T47D (cell line): ENCODE measurements at regions not wholly inside any gene's neighbourhood (a gene's known extent, or its start where the extent isn't known, plus 50 kb on each side); places are given as distances from the start of the nearest gene placed in this dataset.

ENCODE experiments used
- DNase-seq, 2 experiments: peaks; one replicate each; pipeline versions ENCODE4 v3.0.0 to v3.0.0-alpha.2; 2011 to 2012; ENCODE audit warnings: low read depth in 1 of 2, low spot score in 1 of 2
- JUND ChIP-seq: IDR thresholded peaks from 2 replicates; pipeline ENCODE4 v1.6.1; 2012; ENCODE audit warnings: low read depth
- in situ Hi-C: cut with HindIII; loops from 2 replicates; pipeline ENCODE4 v1.10.0; 2016; ENCODE audit warnings: low sequenced_read_pairs, low pct_unique_long_range_greater_than_20kb

DNA sequence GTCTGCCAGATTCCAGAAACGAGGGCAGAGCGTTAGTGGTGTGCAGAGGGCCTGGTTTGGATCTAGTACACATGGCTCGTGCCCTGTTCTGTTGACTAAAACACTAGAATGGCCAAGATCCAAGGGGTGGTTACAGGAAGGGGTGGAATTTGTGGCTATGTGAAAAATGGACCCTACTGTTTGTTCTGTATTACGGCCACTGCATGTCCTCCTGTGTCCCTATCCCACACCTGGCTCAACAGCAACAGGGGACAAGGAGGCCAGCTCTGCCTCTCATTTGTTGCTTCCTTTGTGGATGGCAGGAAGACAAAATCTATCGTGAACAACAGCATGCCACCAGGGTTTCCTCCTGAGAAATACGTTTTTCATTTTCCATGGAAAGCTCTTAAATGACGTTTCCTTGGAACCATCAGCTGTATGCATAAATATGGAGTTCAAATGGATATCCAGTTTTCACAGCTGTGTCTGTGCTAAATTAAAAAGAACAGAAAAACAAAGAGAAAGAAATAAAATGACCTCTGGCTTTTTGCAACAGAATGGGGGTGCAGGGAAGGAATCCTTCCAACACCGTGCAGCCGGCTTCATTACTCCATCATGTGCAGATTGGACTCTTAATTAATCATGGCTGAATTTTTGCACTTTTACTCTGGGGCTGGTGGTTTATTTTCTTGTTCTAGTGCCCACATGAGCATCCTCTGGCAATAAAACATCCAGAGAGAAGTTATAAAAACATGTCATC is 318.9 kb downstream of the CXCL12 start:
- in situ Hi-C loops: no loop called here
- TF ChIP-seq JUND: no peak
- DNase-seq: no peak

DNA sequence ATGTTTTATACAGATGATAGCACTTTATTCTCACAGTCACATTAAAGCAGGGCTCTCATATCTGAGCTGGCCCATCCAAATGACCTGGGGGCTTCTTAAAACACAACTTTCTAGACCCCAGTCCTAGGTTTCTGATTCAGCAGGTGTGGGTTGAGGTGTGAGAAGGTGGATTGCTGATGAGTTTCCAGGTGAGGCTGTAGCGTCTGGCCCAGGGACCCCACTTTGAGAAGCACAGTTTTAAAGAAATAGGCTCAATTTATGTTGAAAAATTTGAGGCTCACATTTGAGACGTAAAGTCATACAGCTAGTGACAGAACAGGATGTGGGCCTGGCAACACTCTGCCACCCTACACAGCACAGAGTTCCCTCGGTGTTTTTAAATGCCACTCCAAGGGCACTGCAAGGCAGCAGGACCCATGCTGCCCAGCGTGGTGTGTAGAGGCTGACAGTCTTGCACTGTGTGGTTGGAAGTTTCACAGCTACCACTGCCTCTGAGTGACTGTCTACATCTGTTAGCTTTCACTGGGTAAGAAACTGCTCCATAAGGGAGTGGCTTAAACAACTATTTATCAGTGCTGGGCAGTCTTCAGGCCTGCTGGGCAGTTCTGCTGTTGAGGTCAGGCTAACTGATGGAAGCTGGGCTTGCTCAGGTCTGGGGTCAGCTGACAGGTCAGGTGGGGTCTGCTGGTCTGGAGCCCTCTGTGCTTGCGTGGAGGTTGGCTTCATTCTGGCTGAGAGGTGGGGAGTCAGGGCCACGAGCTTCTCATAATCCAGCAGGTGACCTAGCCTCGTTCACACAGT is 319.7 kb downstream of the CXCL12 start:
- in situ Hi-C loops: no loop called here
- DNase-seq: no peak
- TF ChIP-seq JUND: no peak

DNA sequence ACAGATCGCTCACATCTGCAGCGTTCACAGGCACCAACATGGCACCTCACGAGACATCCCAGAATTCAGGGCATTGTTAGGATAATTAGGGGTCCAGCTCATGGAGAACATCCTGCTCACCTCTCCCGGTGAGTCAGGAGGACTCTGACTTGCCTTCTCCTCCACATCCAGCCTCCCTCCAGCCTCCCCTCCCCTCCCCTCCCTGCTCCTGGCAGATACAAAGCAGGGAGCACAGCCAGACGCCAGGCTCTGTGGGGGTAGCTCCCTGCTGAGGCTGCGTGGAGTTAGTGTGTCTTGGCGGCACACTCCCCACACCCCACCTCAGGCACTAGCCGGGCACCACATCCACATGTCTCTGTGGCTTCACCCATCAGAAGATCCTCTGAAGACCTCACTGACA is 320.6 kb downstream of the CXCL12 start:
- DNase-seq: no peak
- in situ Hi-C loops: no loop called here
- TF ChIP-seq JUND: no peak

DNA sequence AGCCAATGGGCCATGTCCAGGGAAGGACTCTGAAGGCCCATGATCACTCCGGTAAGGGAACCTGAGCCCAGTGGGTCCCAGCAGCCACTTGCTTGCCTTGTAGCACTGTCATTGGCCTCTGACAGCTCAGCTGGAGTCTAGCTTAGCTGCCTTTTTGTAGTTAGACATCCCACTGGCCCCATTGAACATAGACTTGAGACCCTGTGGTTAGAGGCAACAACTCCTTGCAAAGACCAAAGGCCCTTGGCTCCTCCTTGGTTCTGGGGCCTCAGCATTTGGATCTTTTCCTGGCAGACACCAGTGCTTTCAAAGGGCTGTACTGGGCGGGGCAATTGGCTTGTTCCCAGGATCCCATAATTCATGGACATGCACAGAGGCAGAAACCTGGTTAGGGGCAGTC is 321.2 kb downstream of the CXCL12 start:
- no peak for TF ChIP-seq JUND
- in situ Hi-C loops: no loop called here
- DNase-seq: no peak

DNA sequence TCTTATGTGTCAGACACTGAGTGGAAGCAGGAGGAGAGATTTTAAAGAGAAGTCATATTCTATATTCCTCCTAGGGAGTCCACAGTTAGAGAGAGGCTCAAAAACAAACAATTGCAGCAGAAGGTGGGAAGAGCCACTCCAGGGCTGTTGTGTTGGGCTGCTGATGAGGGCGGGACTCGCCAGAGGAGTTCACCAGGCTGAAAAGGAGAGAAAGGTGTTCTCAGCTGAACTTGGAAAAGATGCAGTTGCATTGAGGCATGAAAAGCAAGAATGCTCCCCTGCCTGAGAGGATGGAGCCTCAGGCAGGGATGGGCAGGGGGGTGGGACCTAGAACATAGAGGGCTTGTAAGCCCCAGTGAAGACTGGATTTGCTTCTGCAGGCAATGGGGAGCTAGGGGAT is 324.2 kb downstream of the CXCL12 start:
- DNase-seq: no peak
- no peak for TF ChIP-seq JUND
- in situ Hi-C loops: no loop called here

DNA sequence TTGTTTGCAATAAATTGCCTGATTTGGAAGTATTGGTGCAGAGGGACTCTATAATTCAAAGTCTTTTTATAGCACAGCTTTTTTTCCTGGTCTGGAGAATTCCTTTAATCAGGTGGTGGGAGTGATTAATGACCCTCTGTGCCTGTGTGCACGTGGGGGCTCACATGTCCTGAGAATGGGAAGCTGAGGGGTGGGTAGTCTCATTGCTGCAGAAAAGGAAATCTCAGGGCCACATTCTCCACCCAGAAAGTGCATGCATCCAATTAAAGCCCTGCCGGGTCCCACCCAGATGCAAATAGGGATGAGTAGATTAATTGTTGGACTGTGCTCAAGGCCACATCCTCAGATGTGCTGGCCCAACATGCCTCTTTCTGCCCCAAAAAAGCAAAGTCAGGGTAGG is 324.7 kb downstream of the CXCL12 start:
- in situ Hi-C loops: no loop called here
- DNase-seq: no peak
- TF ChIP-seq JUND: no peak

DNA sequence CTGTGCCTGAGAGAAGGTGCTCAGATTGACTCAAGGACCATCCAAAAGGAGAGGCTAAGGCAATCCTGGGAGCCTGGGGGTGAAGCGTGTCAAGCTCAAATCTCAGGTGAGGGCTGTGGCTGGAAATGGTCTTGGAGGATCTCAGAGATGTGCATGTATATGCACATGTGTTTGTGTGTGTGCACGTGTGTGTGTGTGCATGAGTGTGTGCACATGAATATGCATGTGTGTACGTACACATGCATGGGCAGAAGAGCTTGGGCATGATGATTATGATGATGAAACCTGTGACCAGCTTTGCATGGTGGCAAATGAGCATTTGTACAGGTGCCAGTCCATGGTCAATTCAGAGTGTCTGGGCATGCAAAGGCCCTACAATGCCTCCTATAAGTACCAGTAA is 326.6 kb downstream of the CXCL12 start:
- in situ Hi-C loops: no loop called here
- DNase-seq: no peak
- no peak for TF ChIP-seq JUND

DNA sequence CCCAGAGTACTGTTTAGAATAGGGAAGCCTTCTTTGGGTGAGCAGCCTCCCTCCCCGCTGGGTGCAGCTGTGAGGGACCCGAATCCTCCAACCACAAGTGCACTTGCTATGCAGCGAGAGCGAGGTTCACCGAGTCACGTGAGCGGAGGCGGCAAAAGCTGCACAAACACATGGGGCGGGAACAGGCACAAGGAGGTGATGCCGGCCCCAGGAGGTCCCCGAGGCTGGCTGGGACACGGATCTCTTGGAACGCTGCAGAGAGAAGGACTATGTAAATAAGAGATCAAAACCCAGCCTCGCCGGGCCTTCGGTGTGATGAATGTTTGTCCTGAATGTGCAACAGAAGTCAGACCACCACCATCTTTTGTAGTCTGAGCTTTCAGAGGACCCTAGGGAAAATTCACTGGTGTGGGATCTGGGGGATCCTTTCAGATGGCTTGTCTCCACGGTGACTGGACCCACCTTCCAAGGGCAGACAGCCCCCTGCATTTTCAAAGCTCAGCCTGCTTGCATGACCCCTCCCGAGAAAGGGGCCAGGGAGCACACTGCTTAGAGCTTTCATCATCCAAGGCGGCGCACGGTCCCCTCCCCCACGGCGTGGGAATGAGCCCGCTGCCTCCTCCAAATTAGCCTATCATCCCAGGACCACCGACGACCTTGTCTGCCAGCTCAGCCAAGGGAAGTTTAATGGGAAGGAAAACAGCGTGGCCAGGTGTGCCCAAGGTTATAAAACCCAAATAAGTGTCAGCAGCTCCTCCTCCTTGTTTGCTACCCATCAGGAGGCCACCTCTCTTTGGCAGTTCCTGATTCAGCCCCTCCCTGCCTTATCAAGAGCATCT is 327.7 kb downstream of the CXCL12 start:
- DNase-seq: peak in 1 of 2 experiments; percentile 28
- no peak for TF ChIP-seq JUND
- in situ Hi-C loops: no loop called here

DNA sequence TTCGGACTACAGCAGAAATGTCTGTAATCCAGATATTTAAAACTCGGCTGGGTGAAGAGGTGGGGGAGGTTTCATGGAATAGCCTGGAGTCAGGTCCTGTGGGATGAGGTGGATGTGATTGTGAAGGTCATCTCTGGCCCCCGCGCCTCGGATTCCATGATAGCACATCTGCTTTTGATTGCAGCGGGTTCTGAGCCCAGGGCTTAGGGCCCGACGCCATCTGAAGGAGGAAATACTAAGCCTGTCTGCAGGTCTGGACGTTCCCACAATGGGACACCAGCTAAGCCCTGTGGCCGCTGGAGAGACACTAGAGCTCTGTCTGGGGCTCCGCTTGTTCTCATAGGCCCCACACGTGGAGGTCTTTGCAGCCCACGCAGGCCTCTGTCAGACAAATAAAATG is 328.7 kb downstream of the CXCL12 start:
- no peak for DNase-seq
- in situ Hi-C loops: no loop called here
- no peak for TF ChIP-seq JUND

DNA sequence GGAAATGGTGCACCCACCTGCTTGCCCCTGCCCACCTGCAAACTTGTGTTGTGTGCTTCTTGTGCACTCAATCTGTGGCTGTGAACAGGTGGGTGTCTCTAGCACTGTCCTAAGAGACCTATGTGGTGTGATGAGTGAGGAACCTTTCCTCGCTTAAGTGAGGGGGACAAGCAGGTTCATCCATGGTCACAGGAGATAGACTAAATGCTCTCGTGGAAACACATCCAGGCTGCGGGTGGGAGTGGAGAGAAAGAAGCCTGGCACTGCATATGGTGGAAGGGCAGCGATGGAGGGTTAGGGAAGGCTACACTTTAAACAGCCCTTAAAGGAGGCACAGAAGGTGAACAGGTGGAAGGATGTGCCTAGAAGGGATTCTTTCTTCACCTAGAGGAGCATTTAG is 330.9 kb downstream of the CXCL12 start:
- DNase-seq: no peak
- TF ChIP-seq JUND: no peak
- in situ Hi-C loops: no loop called here

DNA sequence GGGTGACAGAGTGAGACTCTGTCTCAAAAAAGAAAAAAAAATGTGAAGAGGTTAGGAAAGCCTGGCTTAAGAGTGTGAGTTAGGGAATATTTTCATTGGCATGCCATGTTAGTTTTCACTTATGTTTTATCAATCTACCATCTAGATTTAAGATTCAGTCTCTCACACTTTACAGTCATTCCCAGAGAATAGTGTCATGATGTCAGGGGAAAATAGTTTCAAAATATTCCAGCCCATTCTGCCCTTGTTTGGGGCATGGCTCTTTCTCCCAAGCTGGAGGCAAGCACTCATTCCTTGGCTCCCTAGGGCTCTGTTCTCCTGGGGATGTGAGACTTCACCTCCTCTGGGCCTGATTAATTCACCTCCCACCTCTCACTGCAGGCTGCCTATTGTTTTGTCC is 331.5 kb downstream of the CXCL12 start:
- in situ Hi-C loops: no loop called here
- TF ChIP-seq JUND: no peak
- DNase-seq: no peak

DNA sequence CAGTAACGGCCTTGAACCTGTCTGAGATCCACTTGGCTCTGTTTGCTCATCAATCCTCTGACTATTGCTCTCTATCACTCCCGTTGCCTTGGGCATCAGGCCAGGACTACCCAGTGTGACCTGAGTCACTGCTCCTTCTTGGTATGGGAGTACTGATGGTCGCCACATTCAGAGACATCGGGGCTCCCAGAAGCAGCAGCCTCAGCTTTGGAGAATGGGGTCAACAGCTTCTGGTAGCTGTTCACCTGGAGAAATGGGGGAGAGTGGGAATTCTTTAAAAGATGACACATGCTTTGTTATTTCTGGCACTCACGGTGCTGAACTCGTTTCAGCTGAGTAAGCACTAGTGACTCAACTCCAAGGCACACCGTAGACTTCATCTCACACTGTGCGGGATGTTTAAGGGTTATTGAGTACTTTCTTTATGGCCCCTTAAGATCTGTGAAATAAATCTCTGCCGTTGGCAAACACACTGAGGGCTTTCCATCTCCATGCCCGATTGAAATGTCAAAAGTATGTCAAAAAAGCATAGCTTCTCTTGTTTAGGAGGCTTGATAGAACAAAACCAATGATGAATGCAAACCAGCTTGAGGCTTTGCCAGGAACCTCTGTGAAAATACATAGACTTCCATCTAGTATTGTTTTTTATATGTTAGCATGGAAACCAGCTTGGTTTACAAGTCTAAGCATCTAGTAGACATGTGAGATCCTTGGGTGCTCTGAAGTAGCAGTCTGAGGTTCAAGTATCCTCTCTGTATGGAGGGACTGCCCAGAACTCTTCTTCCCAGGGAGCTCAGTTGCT is 333.1 kb downstream of the CXCL12 start:
- in situ Hi-C loops: no loop called here
- DNase-seq: no peak
- TF ChIP-seq JUND: no peak
